Left ventricle myocardium inferior (tissue), 1 donor: ENCODE measurements at regions not wholly inside any gene's neighbourhood (a gene's known extent, or its start where the extent isn't known, plus 50 kb on each side); places are given as distances from the start of the nearest gene placed in this dataset.

Experiments
- DNase-seq: peaks from one replicate; pipeline ENCODE4 v3.0.0-alpha.2; 2020
- H3K27ac ChIP-seq: fragments of 200-600 bp; replicated peaks from 2 replicates; pipeline ENCODE4 v1.8.0; 2021
- H3K27me3 ChIP-seq: fragments of 200-600 bp; 2 replicates; pipeline ENCODE4 v1.8.0; 2021; ENCODE audit warnings: low read depth
- H3K36me3 ChIP-seq: fragments of 200-600 bp; 2 replicates; pipeline ENCODE4 v1.8.0; 2021
- H3K4me1 ChIP-seq: fragments of 200-600 bp; 2 replicates; pipeline ENCODE4 v1.8.0; 2021
- H3K4me3 ChIP-seq: fragments of 200-600 bp; 2 replicates; pipeline ENCODE4 v1.8.0; 2021; ENCODE audit warnings: mild to moderate bottlenecking, moderate library complexity
- H3K9me3 ChIP-seq: fragments of 200-600 bp; replicated peaks from 2 replicates; pipeline ENCODE4 v1.8.0; 2021
- CTCF ChIP-seq: fragments of 200-600 bp; IDR thresholded peaks from 2 replicates; pipeline ENCODE4 v1.8.0; 2021; ENCODE audit warnings: antibody characterized with exemption, mild to moderate bottlenecking, borderline replicate concordance
- intact Hi-C: fragments of 100-400 bp; cut with micrococcal nuclease; formaldehyde crosslinking; loops from one replicate; pipeline ENCODE4 v1.11.0; 2022
- donor health status: DM: no; HTN: yes; CAD: no; lungs with severe emphysema.

- DNase-seq = no peak
- intact Hi-C loops = no loop called here
- H3K4me3 ChIP-seq = no peak overlapping the region
Observed at GRCh38 chr20:39855056-39855455, 834.0 kb downstream of the MAFB start.

GRCh38 chr20:39853636-39854035 lies 835.4 kb downstream of the MAFB start:
- DNase-seq = no peak
- H3K4me3 ChIP-seq = no peak overlapping the region
- TF ChIP-seq CTCF = no peak
- H3K9me3 ChIP-seq = no peaks in the 10 kb centered on the region
- H3K27ac ChIP-seq = no peak overlapping the region
- H3K4me1 ChIP-seq = peaks cover 22% of the 10 kb centered on the region
- intact Hi-C loops = no loop called here
- no peaks in the 10 kb centered on the region for H3K36me3 ChIP-seq
- H3K27me3 ChIP-seq = no peaks in the 10 kb centered on the region

More at GRCh38 chr20:39855056-39855455, 834.0 kb downstream of the MAFB start:
- Histone ChIP-seq H3K9me3 (no peaks in the 10 kb centered on the region), H3K4me1 (peaks cover 9% of the 10 kb centered on the region), H3K27ac (no peak overlapping the region), H3K27me3 (no peaks in the 10 kb centered on the region), H3K36me3 (no peaks in the 10 kb centered on the region)
- TF ChIP-seq CTCF = no peak

GRCh38 chr20:39853050-39853449 lies 836.0 kb downstream of the MAFB start:
- no peak for DNase-seq
- H3K27ac ChIP-seq = no peak overlapping the region
- intact Hi-C loops = no loop called here
- peaks cover 22% of the 10 kb centered on the region for H3K4me1 ChIP-seq
- H3K9me3 ChIP-seq = no peaks in the 10 kb centered on the region
- H3K36me3 ChIP-seq = no peaks in the 10 kb centered on the region
- H3K27me3 ChIP-seq = no peaks in the 10 kb centered on the region
- TF ChIP-seq CTCF = no peak
- no peak overlapping the region for H3K4me3 ChIP-seq

- Histone ChIP-seq H3K9me3 (no peaks in the 10 kb centered on the region), H3K27ac (no peak overlapping the region), H3K4me3 (no peak overlapping the region), H3K27me3 (no peaks in the 10 kb centered on the region), H3K4me1 (peaks cover 22% of the 10 kb centered on the region), H3K36me3 (no peaks in the 10 kb centered on the region)
- intact Hi-C loops = no loop called here
- no peak for DNase-seq
- TF ChIP-seq CTCF = no peak
Observed at GRCh38 chr20:39851459-39851858, 837.6 kb downstream of the MAFB start.

- Histone ChIP-seq H3K4me1 (peaks cover 22% of the 10 kb centered on the region), H3K9me3 (no peaks in the 10 kb centered on the region), H3K4me3 (no peak overlapping the region), H3K36me3 (no peaks in the 10 kb centered on the region), H3K27me3 (no peaks in the 10 kb centered on the region), H3K27ac (no peak overlapping the region)
- TF ChIP-seq CTCF = no peak
- no peak for DNase-seq
- intact Hi-C loops = no loop called here
Observed at GRCh38 chr20:39850821-39851330, 838.2 kb downstream of the MAFB start.
